ENCODE measurements at regions not wholly inside any gene's neighbourhood (a gene's known extent, or its start where the extent isn't known, plus 50 kb on each side); places are given as distances from the start of the nearest gene placed in this dataset.

DNA sequence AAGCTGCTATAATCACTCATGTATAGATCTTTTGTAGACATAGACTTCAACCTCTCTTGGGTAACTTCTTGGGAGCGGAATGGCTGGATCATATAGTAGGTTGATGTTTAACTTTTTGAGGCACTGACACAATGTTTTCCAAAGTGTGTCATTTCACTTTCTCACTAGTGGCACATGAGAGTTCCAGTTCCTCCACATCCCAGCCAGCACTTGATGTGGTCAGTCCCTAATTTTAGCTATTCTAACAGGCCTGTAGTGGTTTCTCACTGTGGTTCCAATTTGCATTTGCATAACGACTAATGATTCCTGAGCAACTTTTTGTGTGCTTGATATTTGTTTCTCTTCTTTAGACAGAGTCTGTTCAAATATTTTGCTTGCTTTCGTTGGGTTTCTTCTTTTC lies 221.3 kb downstream of the DLL1 start:
- TF ChIP-seq, protein P1, sequence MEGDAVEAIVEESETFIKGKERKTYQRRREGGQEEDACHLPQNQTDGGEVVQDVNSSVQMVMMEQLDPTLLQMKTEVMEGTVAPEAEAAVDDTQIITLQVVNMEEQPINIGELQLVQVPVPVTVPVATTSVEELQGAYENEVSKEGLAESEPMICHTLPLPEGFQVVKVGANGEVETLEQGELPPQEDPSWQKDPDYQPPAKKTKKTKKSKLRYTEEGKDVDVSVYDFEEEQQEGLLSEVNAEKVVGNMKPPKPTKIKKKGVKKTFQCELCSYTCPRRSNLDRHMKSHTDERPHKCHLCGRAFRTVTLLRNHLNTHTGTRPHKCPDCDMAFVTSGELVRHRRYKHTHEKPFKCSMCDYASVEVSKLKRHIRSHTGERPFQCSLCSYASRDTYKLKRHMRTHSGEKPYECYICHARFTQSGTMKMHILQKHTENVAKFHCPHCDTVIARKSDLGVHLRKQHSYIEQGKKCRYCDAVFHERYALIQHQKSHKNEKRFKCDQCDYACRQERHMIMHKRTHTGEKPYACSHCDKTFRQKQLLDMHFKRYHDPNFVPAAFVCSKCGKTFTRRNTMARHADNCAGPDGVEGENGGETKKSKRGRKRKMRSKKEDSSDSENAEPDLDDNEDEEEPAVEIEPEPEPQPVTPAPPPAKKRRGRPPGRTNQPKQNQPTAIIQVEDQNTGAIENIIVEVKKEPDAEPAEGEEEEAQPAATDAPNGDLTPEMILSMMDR (IDR thresholded peaks at IDR 0.05), result no peak
- TF ChIP-seq POLR2A (IDR thresholded peaks at IDR 0.05), result no peak

Measured in body of pancreas (tissue), 4 donors.